IMR-90 (cell line): ENCODE measurements at regions not wholly inside any gene's neighbourhood (a gene's known extent, or its start where the extent isn't known, plus 50 kb on each side); places are given as distances from the start of the nearest gene placed in this dataset.

Experiments
- ATAC-seq: fragments of 200-7000 bp; cut with Tn5 transposase; 2 replicates; pipeline ENCODE4 v1.9.1; 2020; ENCODE audit warnings: low read depth, mild to moderate bottlenecking, moderate library complexity
- BruUV-seq: library from RNA; stranded (reverse); fragments of 400-500 nt; replicated peaks from 2 replicates; lab custom pipeline; 2021; lab: Mats Ljungman, UMichigan
- CTCF ChIA-PET: fragments of 300-600 bp; formaldehyde crosslinking; extraction: SDS; loops from one replicate; lab custom pipeline; 2021; ENCODE audit warnings: antibody characterized with exemption; lab: Yijun Ruan, JAX
- POLR2A ChIA-PET: fragments of 300-600 bp; sonication (Branson Sonifier 250); formaldehyde crosslinking; loops from one replicate; lab custom pipeline; 2022; ENCODE audit warnings: antibody characterized with exemption; ENCODE audit not compliant: unreplicated experiment; lab: Charles Lee
- DNase-seq: peaks from one replicate; pipeline ENCODE4 v3.0.0; 2013
- H2AFZ ChIP-seq: replicated peaks from 2 replicates; pipeline ENCODE3; 2013; ENCODE audit warnings: low read length, mild to moderate bottlenecking; ENCODE audit not compliant: poor library complexity
- H2AK5ac ChIP-seq: 2 replicates; pipeline ENCODE4 v1.6.1; 2013; ENCODE audit warnings: low read depth, low read length, inconsistent platforms
- H2AK9ac ChIP-seq: replicated peaks from 2 replicates; pipeline ENCODE3; 2013; ENCODE audit warnings: mild to moderate bottlenecking, low read depth, low read length, moderate library complexity; ENCODE audit not compliant: poor library complexity
- H2BK120ac ChIP-seq: 2 replicates; pipeline ENCODE4 v1.6.1; 2013; ENCODE audit warnings: low read depth, low read length, inconsistent platforms
- H2BK15ac ChIP-seq: 3 replicates; pipeline ENCODE4 v1.6.1; 2013; ENCODE audit warnings: low read depth, low read length, inconsistent platforms
- H2BK20ac ChIP-seq: 2 replicates; pipeline ENCODE4 v1.6.1; 2013; ENCODE audit warnings: low read depth, mild to moderate bottlenecking, inconsistent platforms, low read length, moderate library complexity
- H2BK5ac ChIP-seq: 2 replicates; pipeline ENCODE4 v1.6.1; 2013; ENCODE audit warnings: mild to moderate bottlenecking, low read depth, low read length, inconsistent platforms; ENCODE audit not compliant: poor library complexity, severe bottlenecking
- H3K14ac ChIP-seq: replicated peaks from 2 replicates; pipeline ENCODE4 v1.6.1; 2013; ENCODE audit warnings: low read depth, low read length, inconsistent platforms
- H3K18ac ChIP-seq: 2 replicates; pipeline ENCODE4 v1.6.1; 2013; ENCODE audit warnings: low read depth, low read length, control low read depth
- H3K23ac ChIP-seq: 2 replicates; pipeline ENCODE4 v1.6.1; 2013; ENCODE audit warnings: low read depth, low read length, inconsistent platforms
- H3K27ac ChIP-seq: 2 replicates; pipeline ENCODE4 v1.5.1; 2013; ENCODE audit warnings: mild to moderate bottlenecking, control low read depth, low read length; ENCODE audit not compliant: insufficient read depth
- H3K27me3 ChIP-seq: 2 replicates; pipeline ENCODE4 v1.6.1; 2013; ENCODE audit warnings: low read length; ENCODE audit not compliant: control insufficient read depth, insufficient read depth
- H3K36me3 ChIP-seq: 2 replicates; pipeline ENCODE4 v1.6.1; 2013; ENCODE audit warnings: low read length, mixed read lengths; ENCODE audit not compliant: control insufficient read depth, insufficient read depth
- H3K4ac ChIP-seq: 2 replicates; pipeline ENCODE4 v1.6.1; 2013; ENCODE audit warnings: low read depth, low read length, inconsistent platforms
- H3K4me1 ChIP-seq: 2 replicates; pipeline ENCODE4 v1.6.1; 2013; ENCODE audit warnings: low read length, mixed read lengths; ENCODE audit not compliant: control insufficient read depth, insufficient read depth
- H3K4me2 ChIP-seq: 2 replicates; pipeline ENCODE4 v1.6.1; 2013; ENCODE audit warnings: low read depth, mild to moderate bottlenecking, control low read depth, low read length, moderate library complexity
- H3K4me3 ChIP-seq: 2 replicates; pipeline ENCODE4 v1.5.1; 2013; ENCODE audit warnings: low read depth, mild to moderate bottlenecking, control low read depth, low read length, moderate library complexity; ENCODE audit not compliant: insufficient read depth
- H3K56ac ChIP-seq: 2 replicates; pipeline ENCODE4 v1.6.1; 2013; ENCODE audit warnings: low read length, inconsistent platforms; ENCODE audit not compliant: insufficient read depth; ENCODE audit errors: extremely low read depth
- H3K79me1 ChIP-seq, 2 experiments: 2 replicates each; pipeline ENCODE4 v1.6.1; 2013; ENCODE audit warnings: low read length in 2 of 2, inconsistent platforms in 1 of 2, low read depth in 1 of 2
- H3K9ac ChIP-seq: 2 replicates; pipeline ENCODE4 v1.6.1; 2013; ENCODE audit warnings: low read depth, low read length, control low read depth
- H3K9me1 ChIP-seq: 2 replicates; pipeline ENCODE4 v1.6.1; 2013; ENCODE audit warnings: low read length, inconsistent platforms; ENCODE audit not compliant: insufficient read depth
- H3K9me3 ChIP-seq: 2 replicates; pipeline ENCODE4 v1.6.1; 2013; ENCODE audit warnings: low read length; ENCODE audit not compliant: control insufficient read depth, insufficient read depth
- H4K20me1 ChIP-seq: 2 replicates; pipeline ENCODE4 v1.6.1; 2013; ENCODE audit warnings: low read length, inconsistent platforms; ENCODE audit not compliant: insufficient read depth
- H4K5ac ChIP-seq: 2 replicates; pipeline ENCODE4 v1.6.1; 2013; ENCODE audit warnings: mild to moderate bottlenecking, low read depth, low read length, control low read depth
- H4K8ac ChIP-seq, 2 experiments: 2 replicates each; pipeline ENCODE4 v1.6.1; 2013; ENCODE audit warnings: low read depth in 2 of 2, low read length in 2 of 2, control low read depth in 1 of 2, inconsistent platforms in 1 of 2
- H4K91ac ChIP-seq: 2 replicates; pipeline ENCODE4 v1.6.1; 2013; ENCODE audit warnings: low read depth, low read length, inconsistent platforms; ENCODE audit not compliant: insufficient read depth
- BHLHE40 ChIP-seq: fragments of 150-350 bp; IDR thresholded peaks from 2 replicates; pipeline ENCODE4 v1.6.1; 2016; ENCODE audit warnings: mild to moderate bottlenecking, low read depth, low read length
- CEBPB ChIP-seq: IDR thresholded peaks from 2 replicates; pipeline ENCODE4 v1.6.1; 2012; ENCODE audit warnings: low read depth, low read length, improper control_type of control experiment
- CTCF ChIP-seq: conservative IDR thresholded peaks from 2 replicates; pipeline ENCODE4 v1.5.1; 2012; ENCODE audit warnings: mild to moderate bottlenecking, low read depth, low read length, improper control_type of control experiment
- FOS ChIP-seq: fragments of 150-350 bp; IDR thresholded peaks from 2 replicates; pipeline ENCODE4 v1.6.1; 2016; ENCODE audit warnings: low read depth, low read length
- MAFK ChIP-seq: IDR thresholded peaks from 2 replicates; pipeline ENCODE4 v1.6.1; 2012; ENCODE audit warnings: low read depth, low read length, improper control_type of control experiment
- MAZ ChIP-seq: IDR thresholded peaks from 2 replicates; pipeline ENCODE4 v1.6.1; 2012; ENCODE audit warnings: low read depth, mild to moderate bottlenecking, low read length, improper control_type of control experiment, moderate library complexity, borderline replicate concordance
- NFE2L2 ChIP-seq: fragments of 150-350 bp; IDR thresholded peaks from 2 replicates; pipeline ENCODE4 v1.6.1; 2016; ENCODE audit warnings: low read depth, mild to moderate bottlenecking, low read length
- RCOR1 ChIP-seq: IDR thresholded peaks from 2 replicates; pipeline ENCODE4 v1.6.1; 2012; ENCODE audit warnings: mild to moderate bottlenecking, low read length, improper control_type of control experiment; ENCODE audit not compliant: insufficient replicate concordance
- RFX5 ChIP-seq: IDR thresholded peaks from 2 replicates; pipeline ENCODE4 v1.8.0; 2012; ENCODE audit warnings: low read depth, mild to moderate bottlenecking, low read length, moderate library complexity
- SMC3 ChIP-seq: fragments of 150-350 bp; IDR thresholded peaks from 2 replicates; pipeline ENCODE4 v1.6.1; 2016; ENCODE audit warnings: low read depth, mild to moderate bottlenecking, antibody characterized with exemption, low read length, moderate library complexity
- USF2 ChIP-seq: fragments of 150-350 bp; IDR thresholded peaks from 2 replicates; pipeline ENCODE4 v1.6.1; 2017; ENCODE audit warnings: mild to moderate bottlenecking, antibody characterized with exemption, low read length, low read depth
- WGBS, 2 experiments: methylation state at CpG; one replicate each; pipeline versions ENCODE4 v1.1.5 to v1.1.7; 2013; ENCODE audit warnings: missing lambda C conversion rate in 2 of 2; ENCODE audit not compliant: insufficient read length in 1 of 2; ENCODE audit errors: extremely low coverage in 2 of 2; 5-methylcytosine and 5-hydroxymethylcytosine counted together
- dilution Hi-C: fragments of 300-500 bp; cut with HindIII; formaldehyde crosslinking; loops from one replicate; pipeline ENCODE4 v1.14.3; 2018; ENCODE audit warnings: low sequenced_read_pairs; ENCODE audit not compliant: unreplicated experiment
- in situ Hi-C: fragments of 300-500 bp; cut with MboI; formaldehyde crosslinking; loops from 3 replicates; pipeline ENCODE4 v1.14.3; 2019; ENCODE audit warnings: low sequenced_read_pairs, inconsistent platforms, mixed read lengths
- intact Hi-C: fragments of 100-400 bp; cut with micrococcal nuclease; formaldehyde crosslinking; loops from 2 replicates; pipeline ENCODE4 v1.10.0; 2022

GRCh38 chr4:165656399-165656798, 216.6 kb upstream of the TLL1 start:
- Histone ChIP-seq H2BK5ac (no peak overlapping the region), H3K23ac (no peak overlapping the region), H3K4me2 (no peak overlapping the region), H3K27me3 (no peaks in the 10 kb centered on the region), H3K14ac (no peak overlapping the region), H2AK5ac (no peak overlapping the region), H3K4me3 (no peak overlapping the region), H3K4me1 (no peaks in the 10 kb centered on the region), H3K9ac (no peak overlapping the region), H2AK9ac (no peak overlapping the region), H3K56ac (no peak overlapping the region), H3K27ac (no peak overlapping the region), H4K20me1 (no peaks in the 10 kb centered on the region), H3K36me3 (no peaks in the 10 kb centered on the region), H3K9me3 (peaks cover 9% of the 10 kb centered on the region), H2AFZ (no peak overlapping the region), H4K8ac (no peak overlapping the region), H3K4ac (no peak overlapping the region), H4K5ac (no peak overlapping the region), H3K18ac (no peak overlapping the region), H4K91ac (no peak overlapping the region), H2BK20ac (no peak overlapping the region), H3K79me1 (no peaks in the 10 kb centered on the region), H2BK15ac (no peak overlapping the region), H3K9me1 (no peaks in the 10 kb centered on the region), H2BK120ac (no peak overlapping the region)
- ATAC-seq, result no peak
- no peak for TF ChIP-seq CEBPB
- TF ChIP-seq MAFK, result no peak
- no peak for TF ChIP-seq SMC3
- TF ChIP-seq CTCF, result no peak
- TF ChIP-seq USF2, result no peak
- no peak for TF ChIP-seq RCOR1
- TF ChIP-seq RFX5, result no peak
- no peak for TF ChIP-seq MAZ
- no peak for TF ChIP-seq BHLHE40
- TF ChIP-seq FOS, result no peak
- TF ChIP-seq NFE2L2, result no peak
- WGBS, 2 experiments, result no CpG with 5 or more reads among the region's 1 CpG
- ChIA-PET CTCF (no interaction called here), POLR2A (no interaction called here)
- no TSS peak for BruUV-seq
- intact Hi-C loops (no loop called here), dilution Hi-C loops (no loop called here), in situ Hi-C loops (no loop called here)
- DNase-seq, result no peak
